ENCODE measurements at regions not wholly inside any gene's neighbourhood (a gene's known extent, or its start where the extent isn't known, plus 50 kb on each side); places are given as distances from the start of the nearest gene placed in this dataset.
"Not testable (repeated sequence)": the region's sequence is repeated elsewhere in the genome, so short reads cannot be mapped to it uniquely, and the experiment has no call there.

GRCh38 chr2:7309582-7309981, 392.4 kb downstream of the RNF144A start:
- no peak for DNase-seq

DNA sequence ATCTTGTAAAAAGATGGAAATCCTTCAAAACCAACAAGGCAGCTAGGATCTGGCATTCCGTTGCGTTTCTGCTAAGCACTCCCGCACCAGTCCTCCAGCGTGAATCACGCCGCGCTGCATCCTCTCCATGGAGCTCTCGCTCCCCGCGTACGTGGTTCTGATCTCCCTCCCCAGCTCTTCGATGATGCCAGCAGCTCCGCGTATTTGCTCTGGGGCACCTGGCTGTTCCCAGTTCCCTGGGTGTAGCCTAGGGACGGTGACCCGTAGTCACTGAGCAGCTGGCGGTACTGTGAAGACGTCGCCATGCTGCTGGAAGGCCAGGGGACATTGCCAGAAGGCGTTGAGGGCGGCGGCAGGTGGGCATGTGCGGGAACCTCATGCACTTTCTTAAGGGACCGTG, 407.5 kb downstream of the RNF144A start:
- no peak for DNase-seq

- no peak for DNase-seq
Measured at GRCh38 chr2:7325186-7325585, 408.0 kb downstream of the RNF144A start.

GRCh38 chr2:7329465-7329864, 412.3 kb downstream of the RNF144A start:
- DNase-seq: no peak

- DNase-seq: no peak
Measured at GRCh38 chr2:7333189-7333765, 416.1 kb downstream of the RNF144A start.

- DNase-seq: no peak
Measured at GRCh38 chr2:7333960-7334493, 416.8 kb downstream of the RNF144A start.

DNA sequence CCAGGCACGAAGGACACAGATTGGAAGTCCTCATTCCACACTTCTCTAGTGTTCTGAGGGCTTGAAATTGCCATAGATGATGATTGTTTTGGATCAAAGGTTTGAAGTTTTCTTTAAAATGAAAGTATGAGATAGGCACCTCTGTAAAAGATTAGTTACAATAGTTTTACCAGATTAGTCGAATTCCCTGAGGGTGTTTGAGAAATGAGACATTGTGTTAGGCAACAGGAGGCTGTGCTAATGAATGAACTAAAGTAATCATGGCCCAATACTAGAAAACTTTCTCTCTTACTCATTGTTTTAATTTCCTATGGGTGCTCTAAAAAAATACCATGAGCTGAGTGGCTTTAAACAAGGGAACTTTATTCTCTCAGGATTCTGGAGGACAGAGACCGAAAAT, 421.7 kb downstream of the RNF144A start:
- no peak for DNase-seq

DNA sequence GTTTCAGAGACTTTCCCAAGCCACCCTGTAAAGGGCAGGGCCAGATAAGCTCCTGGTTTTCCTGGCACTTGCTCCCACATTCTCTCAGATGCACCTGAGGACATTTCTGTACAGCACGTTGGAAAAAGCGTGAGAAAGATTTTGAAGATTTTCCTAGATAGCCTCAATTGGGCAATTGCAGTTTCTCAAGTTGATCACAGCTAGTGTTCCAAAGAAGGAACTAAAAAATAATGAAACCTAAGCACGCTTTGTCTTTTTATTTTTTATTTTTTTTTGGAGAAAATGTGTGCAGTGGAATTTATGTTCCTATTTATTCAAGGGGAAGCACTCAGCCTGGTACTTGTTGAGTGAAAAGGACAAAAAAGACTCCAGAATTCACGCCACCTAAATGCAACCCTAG, 429.1 kb downstream of the RNF144A start:
- no peak for DNase-seq

- no peak for DNase-seq
Measured at GRCh38 chr2:7348761-7349160, 431.5 kb downstream of the RNF144A start.

DNA sequence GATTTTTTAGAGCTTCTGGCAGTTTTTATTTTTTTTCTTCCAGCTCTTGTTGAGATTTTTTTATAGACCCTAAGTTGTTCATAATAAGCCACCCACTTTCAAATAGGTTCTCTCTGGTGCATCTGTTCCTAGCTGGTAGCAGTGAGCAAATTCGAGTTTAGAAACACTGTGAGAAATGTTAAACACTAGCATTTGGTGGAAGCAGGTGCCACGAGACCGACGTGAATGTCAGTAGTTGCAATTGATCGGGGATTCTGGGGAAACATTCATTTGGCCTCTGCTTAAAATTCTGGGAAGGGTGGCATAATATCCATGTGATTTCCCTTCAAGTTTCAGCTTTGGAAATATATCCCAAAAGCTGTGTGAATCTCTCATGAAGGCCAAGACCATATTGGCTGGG, 435.0 kb downstream of the RNF144A start:
- DNase-seq: no peak

- DNase-seq: no peak
Measured at GRCh38 chr2:7353571-7353970, 436.4 kb downstream of the RNF144A start.

DNA sequence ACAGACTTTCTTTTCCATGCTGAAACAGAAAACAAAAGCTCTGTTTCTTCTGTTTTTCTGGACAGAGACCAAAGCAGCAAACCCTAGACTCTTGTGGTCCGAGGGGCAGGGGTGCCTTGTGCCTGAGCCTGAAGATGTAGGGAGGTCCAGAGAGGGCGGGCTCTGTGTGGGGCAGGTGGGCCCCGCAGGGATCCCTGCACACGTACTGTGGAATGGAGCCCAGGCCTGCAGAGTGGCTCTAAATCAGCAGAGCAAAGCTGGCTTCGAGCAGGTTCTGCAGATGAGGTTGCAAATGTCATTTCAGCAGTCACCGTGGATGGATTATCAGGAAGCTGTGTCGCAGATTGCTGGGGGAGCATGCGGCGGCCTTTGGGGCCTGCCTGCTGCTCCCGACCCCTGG, 438.6 kb downstream of the RNF144A start:
- no peak for DNase-seq

- DNase-seq: no peak
Measured at GRCh38 chr2:7356909-7357584, 439.8 kb downstream of the RNF144A start.

GRCh38 chr2:7357993-7358392, 440.8 kb downstream of the RNF144A start:
- no peak for DNase-seq

DNA sequence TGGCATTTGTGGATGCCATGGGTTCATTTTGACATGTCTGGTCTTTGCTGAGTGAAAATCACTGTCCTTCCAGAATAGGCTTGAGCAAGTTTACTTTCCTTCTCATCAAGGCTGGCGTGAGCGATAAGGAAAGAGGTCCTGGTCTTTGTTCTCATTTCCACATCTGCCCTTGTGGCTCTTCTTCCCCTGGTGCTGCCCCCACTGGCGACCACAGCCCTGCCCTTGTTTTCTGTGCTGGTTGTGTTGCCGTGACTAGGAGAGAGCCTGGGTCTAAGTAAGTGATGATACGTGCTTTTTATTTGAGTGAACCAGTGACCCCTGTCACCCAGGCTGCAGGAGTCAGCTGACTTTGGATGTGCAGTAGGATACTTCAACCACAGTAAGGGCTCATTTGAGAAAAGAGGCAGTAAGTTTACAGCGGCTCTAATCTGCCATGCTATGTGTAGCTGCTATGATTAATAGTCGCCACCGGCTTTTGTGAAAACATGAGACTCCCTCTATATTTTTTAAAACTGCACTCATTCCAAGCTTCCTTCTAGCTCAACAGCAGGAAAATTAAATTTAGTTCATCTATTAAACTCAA, 441.7 kb downstream of the RNF144A start:
- no peak for DNase-seq

DNA sequence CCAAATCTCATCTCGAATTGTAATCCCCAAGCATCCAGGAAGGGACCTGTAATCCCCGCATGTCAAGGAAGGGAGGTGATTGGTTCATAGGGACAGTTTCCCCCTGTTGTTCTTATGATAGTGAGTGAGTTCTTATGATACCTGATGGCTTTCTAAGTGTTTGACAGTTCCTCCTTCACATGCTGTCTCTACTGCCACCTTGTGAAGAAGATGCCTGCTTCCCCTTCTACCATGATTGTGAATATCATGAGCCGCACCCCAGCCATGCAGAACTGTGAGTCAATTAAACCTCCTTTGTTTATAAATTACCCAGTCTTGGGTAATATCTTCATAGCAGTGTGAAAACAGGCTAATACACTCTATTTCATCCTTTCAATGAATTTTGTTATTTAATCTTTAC, 446.7 kb downstream of the RNF144A start:
- DNase-seq: no peak

- DNase-seq: no peak
Measured at GRCh38 chr2:7368211-7368610, 451.0 kb downstream of the RNF144A start.

DNA sequence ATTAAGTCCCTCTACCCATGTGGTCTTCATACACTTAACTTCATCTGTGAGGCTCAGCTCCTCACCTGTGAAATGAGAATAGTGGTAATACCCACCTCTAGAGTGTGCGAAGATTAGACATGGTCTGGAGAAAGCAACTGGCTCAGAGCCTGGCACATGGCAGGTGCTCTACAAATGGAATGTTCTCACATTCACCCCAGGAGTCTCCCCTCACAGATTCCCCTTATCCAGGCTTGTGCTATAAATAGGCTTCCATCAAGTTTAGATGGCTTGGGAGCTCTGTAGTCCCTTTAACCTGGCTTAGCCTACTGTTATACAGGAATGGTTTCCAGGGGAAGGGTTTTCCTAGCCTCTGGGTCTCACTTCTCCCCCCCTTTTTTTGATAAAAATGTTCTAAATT, 455.9 kb downstream of the RNF144A start:
- no peak for DNase-seq

- DNase-seq: no peak
Measured at GRCh38 chr2:7375901-7376300, 458.7 kb downstream of the RNF144A start.

- DNase-seq: no peak
Measured at GRCh38 chr2:7377916-7378569, 460.8 kb downstream of the RNF144A start.

DNA sequence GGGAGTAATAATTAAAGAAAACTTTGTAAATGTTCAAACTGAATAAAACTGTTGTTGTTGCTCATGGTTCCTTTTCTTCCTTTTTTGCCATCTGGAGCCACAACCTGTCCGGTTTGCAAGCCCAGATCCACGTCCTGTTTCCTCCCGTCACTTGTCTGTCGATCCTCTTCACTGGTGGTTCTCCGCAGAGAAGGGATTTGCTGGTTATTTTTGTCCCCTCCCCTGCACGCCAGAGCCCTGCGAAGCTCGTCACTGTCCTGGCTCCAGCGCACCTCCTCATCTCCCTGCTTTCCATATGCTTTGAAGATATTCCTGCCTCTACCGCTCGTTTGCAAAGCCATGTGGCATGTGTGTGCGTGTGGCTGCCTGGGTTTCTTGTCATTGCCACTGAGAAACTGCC, 461.4 kb downstream of the RNF144A start:
- DNase-seq: no peak

GRCh38 chr2:7379799-7380198, 462.6 kb downstream of the RNF144A start:
- no peak for DNase-seq

- DNase-seq: no peak
Measured at GRCh38 chr2:7384773-7385349, 467.6 kb downstream of the RNF144A start.

GRCh38 chr2:7390311-7390710, 473.1 kb downstream of the RNF144A start:
- DNase-seq: not testable (repeated sequence)
